ENCODE measurements at regions not wholly inside any gene's neighbourhood (a gene's known extent, or its start where the extent isn't known, plus 50 kb on each side); places are given as distances from the start of the nearest gene placed in this dataset.
"Not testable (repeated sequence)": the region's sequence is repeated elsewhere in the genome, so short reads cannot be mapped to it uniquely, and the experiment has no call there.

GRCh38 chr10:38969553-38969952 is 875.4 kb downstream of the ZNF37A start:
- not testable (repeated sequence) for ATAC-seq (ENCODE audit: low FRiP score in 2 of 2); H3K27me3 ChIP-seq; H3K27ac ChIP-seq; H3K4me1 ChIP-seq; H3K4me3 ChIP-seq; H3K36me3 ChIP-seq; H3K9me3 ChIP-seq
- WGBS, 2 donors = 77 to 91% methylated on average over 19 of the region's 19 CpGs
- DNase-seq = peak in 1 of 2 donors; percentile 65

- no peak overlapping the region for H3K4me3 ChIP-seq
- TF ChIP-seq CTCF (IDR thresholded peaks at IDR 0.05) = no peak
- TF ChIP-seq EP300 (IDR thresholded peaks at IDR 0.05) = no peak
- TF ChIP-seq POLR2AphosphoS5 (IDR thresholded peaks at IDR 0.05) = no peak
- TF ChIP-seq POLR2A (IDR thresholded peaks at IDR 0.05) = no peak
- no peaks in the 10 kb centered on the region for H3K27me3 ChIP-seq
- H3K4me1 ChIP-seq = no peaks in the 10 kb centered on the region
- 76 to 84% methylated on average over 5 to 6 of the region's 6 CpGs for WGBS, 2 donors
- H3K36me3 ChIP-seq = no peaks in the 10 kb centered on the region
- no peak overlapping the region for H3K27ac ChIP-seq
- peaks cover 0 to 5% (median 0%) of the 10 kb centered on the region in 4 donors for H3K9me3 ChIP-seq
- ATAC-seq (ENCODE audit: low FRiP score in 2 of 2) = peak in 1 of 2 donors; percentile 29
- DNase-seq = peak in 1 of 2 donors; percentile 40
Measured at GRCh38 chr10:38979535-38979934, 885.4 kb downstream of the ZNF37A start.

All from upper lobe of left lung (tissue), 6 donors.